ENCODE measurements at regions not wholly inside any gene's neighbourhood (a gene's known extent, or its start where the extent isn't known, plus 50 kb on each side); places are given as distances from the start of the nearest gene placed in this dataset.

DNA sequence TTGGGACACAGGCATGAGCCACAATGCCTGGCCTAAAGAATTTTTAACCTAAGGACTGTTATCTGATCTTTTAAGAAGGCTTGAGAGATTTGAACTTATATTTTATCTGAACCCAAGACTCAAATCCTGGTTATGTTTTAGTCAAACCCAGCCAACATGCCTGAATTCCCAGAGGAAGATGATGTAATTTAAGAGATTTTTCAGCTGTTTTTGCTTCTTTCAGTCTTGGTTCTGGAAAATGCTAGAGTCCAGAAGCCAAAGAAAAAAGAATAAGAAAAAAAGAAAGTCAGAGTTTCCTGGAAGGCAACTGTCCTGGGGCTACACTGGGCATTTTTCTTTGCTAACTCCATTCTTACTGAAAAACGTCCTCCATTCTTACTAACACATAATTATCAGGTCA is 85.8 kb downstream of the SNX18 start:
- H3K27ac Mint-ChIP-seq = no peak overlapping the region
- no peak overlapping the region for H3K4me3 Mint-ChIP-seq
- no peak for ATAC-seq
- H3K36me3 Mint-ChIP-seq = peaks cover 3% of the 10 kb centered on the region
- peaks cover 1% of the 10 kb centered on the region for H3K27me3 Mint-ChIP-seq
- H3K9me3 Mint-ChIP-seq = peaks cover 3% of the 10 kb centered on the region
- no peaks in the 10 kb centered on the region for H3K4me1 Mint-ChIP-seq

- Mint-ChIP-seq H3K27ac (no peak overlapping the region), H3K4me3 (no peak overlapping the region), H3K9me3 (peaks cover 9% of the 10 kb centered on the region), H3K36me3 (peaks cover 12% of the 10 kb centered on the region), H3K27me3 (peaks cover 10% of the 10 kb centered on the region), H3K4me1 (no peaks in the 10 kb centered on the region)
- ATAC-seq = no peak
Measured at GRCh38 chr5:54602475-54602874, 84.9 kb downstream of the SNX18 start.

- H3K27me3 Mint-ChIP-seq = peaks cover 17% of the 10 kb centered on the region
- H3K27ac Mint-ChIP-seq = peak overlapping the region; percentile 8
- H3K4me3 Mint-ChIP-seq = no peak overlapping the region
- H3K4me1 Mint-ChIP-seq = no peaks in the 10 kb centered on the region
- peaks cover 14% of the 10 kb centered on the region for H3K9me3 Mint-ChIP-seq
- peaks cover 20% of the 10 kb centered on the region for H3K36me3 Mint-ChIP-seq
- no peak for ATAC-seq
Measured at GRCh38 chr5:54601411-54602230, 84.1 kb downstream of the SNX18 start.

Measured in stimulated activated memory B cell treated with anti-CD40 and anti-IgM and Interleukin-4, amounts not matched to agents 10 μg/mL and 1 μg/mL and 100 μg/mL, for 72 hours (primary cell).